ENCODE measurements at regions not wholly inside any gene's neighbourhood (a gene's known extent, or its start where the extent isn't known, plus 50 kb on each side); places are given as distances from the start of the nearest gene placed in this dataset.

DNA sequence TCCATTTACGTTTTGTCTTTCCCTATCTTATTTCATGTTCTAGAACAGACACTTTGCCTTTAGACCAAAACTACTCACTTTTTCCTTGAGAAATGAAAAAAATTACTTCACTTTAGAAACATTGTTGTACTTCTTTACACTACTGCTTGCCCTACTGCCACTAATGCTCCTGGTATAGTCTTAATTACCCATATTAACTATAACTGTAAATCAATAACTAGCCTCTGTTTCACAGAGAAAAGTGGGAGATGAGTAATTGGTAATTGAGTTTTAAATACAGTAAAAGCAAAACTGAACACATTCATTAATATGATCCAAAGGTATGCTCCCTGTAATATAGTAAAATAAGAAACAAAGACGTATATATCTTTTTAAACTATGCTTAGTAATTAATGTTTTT is 111.1 kb upstream of the JADE1 start:
- Histone ChIP-seq H3K9me3 (ENCODE audit: control insufficient read depth, low read length) (no peaks in the 10 kb centered on the region), H3K4me3 (ENCODE audit: low read depth, low read length) (no peak overlapping the region), H3K36me3 (ENCODE audit: control insufficient read depth, insufficient read depth, low read length) (no peaks in the 10 kb centered on the region), H3K27ac (no peak overlapping the region), H3K79me2 (no peaks in the 10 kb centered on the region), H3K4me1 (no peaks in the 10 kb centered on the region), H3K27me3 (ENCODE audit: control insufficient read depth, insufficient read depth, low read length) (no peaks in the 10 kb centered on the region), H3K4me2 (ENCODE audit: low read length) (no peak overlapping the region), H2AFZ (no peak overlapping the region), H3K9ac (no peak overlapping the region)
- TF ChIP-seq CTCF (IDR thresholded peaks at IDR 0.05): no peak

DNA sequence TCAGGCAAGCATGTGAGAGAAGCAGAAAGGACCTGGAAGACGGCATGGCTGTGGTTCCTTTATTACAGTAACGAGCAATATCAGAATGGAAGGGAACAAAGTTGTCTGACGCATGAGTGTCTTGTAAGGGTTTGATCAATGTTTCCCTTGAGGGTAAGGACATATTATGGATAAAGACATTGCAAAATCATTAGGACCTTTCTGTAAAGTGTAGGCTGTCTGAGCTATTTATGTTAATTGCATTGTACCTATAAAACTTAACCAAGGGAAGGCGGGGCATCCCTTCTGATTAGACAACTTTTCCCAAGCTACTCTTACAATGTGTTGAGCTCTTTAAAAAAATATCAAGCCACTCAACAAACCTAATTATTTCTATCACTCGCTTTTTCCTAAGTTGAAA is 112.2 kb upstream of the JADE1 start:
- H3K27ac ChIP-seq: no peak overlapping the region

GRCh38 chr4:128690011-128690410 is 119.5 kb upstream of the JADE1 start:
- H3K4me2 ChIP-seq (ENCODE audit: low read length): no peak overlapping the region
- no peak for TF ChIP-seq CTCF (IDR thresholded peaks at IDR 0.05)
- H3K4me1 ChIP-seq: no peaks in the 10 kb centered on the region
- H3K79me2 ChIP-seq: no peaks in the 10 kb centered on the region
- H3K9ac ChIP-seq: no peak overlapping the region
- H2AFZ ChIP-seq: no peak overlapping the region
- H3K4me3 ChIP-seq (ENCODE audit: low read depth, low read length): no peak overlapping the region
- no peaks in the 10 kb centered on the region for H3K9me3 ChIP-seq (ENCODE audit: control insufficient read depth, low read length)
- no peaks in the 10 kb centered on the region for H3K27me3 ChIP-seq (ENCODE audit: control insufficient read depth, insufficient read depth, low read length)
- H3K27ac ChIP-seq: no peak overlapping the region
- no peaks in the 10 kb centered on the region for H3K36me3 ChIP-seq (ENCODE audit: control insufficient read depth, insufficient read depth, low read length)

More for the DNA sequence above, 112.2 kb upstream of the JADE1 start:
- no peaks in the 10 kb centered on the region for H3K27me3 ChIP-seq (ENCODE audit: control insufficient read depth, insufficient read depth, low read length)
- H3K4me3 ChIP-seq (ENCODE audit: low read depth, low read length): no peak overlapping the region
- no peak overlapping the region for H2AFZ ChIP-seq
- H3K9me3 ChIP-seq (ENCODE audit: control insufficient read depth, low read length): no peaks in the 10 kb centered on the region
- H3K9ac ChIP-seq: no peak overlapping the region
- no peaks in the 10 kb centered on the region for H3K79me2 ChIP-seq
- no peak overlapping the region for H3K4me2 ChIP-seq (ENCODE audit: low read length)
- H3K4me1 ChIP-seq: no peaks in the 10 kb centered on the region
- no peak for TF ChIP-seq CTCF (IDR thresholded peaks at IDR 0.05)
- H3K36me3 ChIP-seq (ENCODE audit: control insufficient read depth, insufficient read depth, low read length): no peaks in the 10 kb centered on the region

GRCh38 chr4:128688846-128689437 is 120.6 kb upstream of the JADE1 start:
- Histone ChIP-seq H3K4me3 (ENCODE audit: low read depth, low read length) (no peak overlapping the region), H2AFZ (no peak overlapping the region), H3K79me2 (no peaks in the 10 kb centered on the region), H3K4me2 (ENCODE audit: low read length) (no peak overlapping the region), H3K27ac (no peak overlapping the region), H3K27me3 (ENCODE audit: control insufficient read depth, insufficient read depth, low read length) (no peaks in the 10 kb centered on the region), H3K36me3 (ENCODE audit: control insufficient read depth, insufficient read depth, low read length) (no peaks in the 10 kb centered on the region), H3K9ac (no peak overlapping the region), H3K4me1 (no peaks in the 10 kb centered on the region), H3K9me3 (ENCODE audit: control insufficient read depth, low read length) (no peaks in the 10 kb centered on the region)
- no peak for TF ChIP-seq CTCF (IDR thresholded peaks at IDR 0.05)

- TF ChIP-seq CTCF (IDR thresholded peaks at IDR 0.05): no peak
- Histone ChIP-seq H3K9ac (no peak overlapping the region), H2AFZ (no peak overlapping the region), H3K27me3 (ENCODE audit: control insufficient read depth, insufficient read depth, low read length) (no peaks in the 10 kb centered on the region), H3K4me2 (ENCODE audit: low read length) (no peak overlapping the region), H3K27ac (no peak overlapping the region), H3K36me3 (ENCODE audit: control insufficient read depth, insufficient read depth, low read length) (no peaks in the 10 kb centered on the region), H3K9me3 (ENCODE audit: control insufficient read depth, low read length) (no peaks in the 10 kb centered on the region), H3K79me2 (no peaks in the 10 kb centered on the region), H3K4me3 (ENCODE audit: low read depth, low read length) (no peak overlapping the region), H3K4me1 (no peaks in the 10 kb centered on the region)
Observed at GRCh38 chr4:128688033-128688721, 121.3 kb upstream of the JADE1 start.

Data from parathyroid adenoma (tissue), 2 donors.